T-cell (primary cell): ENCODE measurements at regions not wholly inside any gene's neighbourhood (a gene's known extent, or its start where the extent isn't known, plus 50 kb on each side); places are given as distances from the start of the nearest gene placed in this dataset.
"Not testable (repeated sequence)": the region's sequence is repeated elsewhere in the genome, so short reads cannot be mapped to it uniquely, and the experiment has no call there.

Source experiments
- ATAC-seq, 4 experiments: fragments of 200-7000 bp in 3 of 4; fragments of 150-1000 bp in 1 of 4; cut with Tn5 transposase; replicated peaks in 1 of 4; 1 replicate in 3 of 4; 2 replicates in 1 of 4; pipeline ENCODE4 v1.10.0; 2021; ENCODE audit warnings: moderate library complexity in 3 of 4, mild to moderate bottlenecking in 2 of 4, moderate number of reproducible peaks in 1 of 4
- CTCF ChIA-PET, 2 donors: fragments of 300-600 bp; sonication (Branson Sonifier 250); formaldehyde crosslinking; loops; one replicate each; lab custom pipeline; 2022; ENCODE audit warnings: antibody characterized with exemption in 2 of 2; lab: Charles Lee
- POLR2A ChIA-PET, 2 donors: fragments of 300-600 bp; sonication (Branson Sonifier 250); formaldehyde crosslinking; loops; one replicate each; lab custom pipeline; 2022; ENCODE audit warnings: antibody characterized with exemption in 2 of 2; lab: Charles Lee
- DNase-seq, 35 experiments: peaks; one replicate each; pipeline versions ENCODE4 v3.0.0 to v3.0.0-alpha.2; 2013 to 2023
- H3K27ac ChIP-seq: one replicate; pipeline ENCODE4 v1.5.1; 2013; ENCODE audit warnings: low read length
- H3K27me3 ChIP-seq, 2 experiments: replicated peaks in 1 of 2; 1 replicate in 1 of 2; 2 replicates in 1 of 2; pipeline versions ENCODE4 v1.6.1 to v1.7.0; 2013; ENCODE audit warnings: low read length in 1 of 2, mixed read lengths in 1 of 2; ENCODE audit not compliant: control insufficient read depth in 2 of 2, insufficient read depth in 2 of 2; ENCODE audit errors: extremely low read depth in 1 of 2
- H3K36me3 ChIP-seq, 2 donors: 1 replicate in 1 of 2; 2 replicates in 1 of 2; pipeline versions ENCODE4 v1.6.1 to v1.7.0; 2013; ENCODE audit warnings: low read length in 1 of 2; ENCODE audit not compliant: control insufficient read depth in 2 of 2, insufficient read depth in 1 of 2; ENCODE audit errors: extremely low read depth in 1 of 2
- H3K4me1 ChIP-seq, 2 experiments: 1 replicate in 1 of 2; 2 replicates in 1 of 2; pipeline versions ENCODE4 v1.6.1 to v1.7.0; 2013; ENCODE audit warnings: low read length in 2 of 2, mixed read lengths in 1 of 2; ENCODE audit not compliant: insufficient read depth in 2 of 2, control insufficient read depth in 1 of 2; ENCODE audit errors: extremely low read depth in 1 of 2
- H3K4me3 ChIP-seq, 2 donors: 1 replicate in 1 of 2; 2 replicates in 1 of 2; pipeline versions ENCODE4 v1.5.1 to v1.7.0; 2013; ENCODE audit warnings: mild to moderate bottlenecking in 2 of 2, low read length in 1 of 2, moderate library complexity in 1 of 2; ENCODE audit not compliant: control insufficient read depth in 1 of 2; ENCODE audit errors: extremely low read depth in 1 of 2
- H3K9me3 ChIP-seq: 2 replicates; pipeline ENCODE4 v1.7.0; 2013
- H3K27ac Mint-ChIP-seq, 2 donors: one replicate each; pipeline ENCODE4 v1.8.0; 2020 to 2021; ENCODE audit warnings: mild to moderate bottlenecking in 2 of 2, mixed read lengths in 2 of 2
- H3K27me3 Mint-ChIP-seq, 2 donors: one replicate each; pipeline ENCODE4 v1.8.0; 2021 to 2022; ENCODE audit warnings: mixed read lengths in 2 of 2
- H3K36me3 Mint-ChIP-seq: one replicate; pipeline ENCODE4 v1.8.0; 2021; ENCODE audit warnings: mixed read lengths
- H3K4me1 Mint-ChIP-seq, 3 donors: one replicate each; pipeline ENCODE4 v1.8.0; 2020 to 2022; ENCODE audit warnings: mixed read lengths in 3 of 3, mild to moderate bottlenecking in 1 of 3
- H3K4me3 Mint-ChIP-seq, 3 donors: one replicate each; pipeline ENCODE4 v1.8.0; 2020 to 2022; ENCODE audit warnings: mild to moderate bottlenecking in 3 of 3, mixed read lengths in 3 of 3, moderate library complexity in 3 of 3
- H3K9me3 Mint-ChIP-seq, 3 donors: one replicate each; pipeline ENCODE4 v1.8.0; 2020 to 2022; ENCODE audit warnings: mixed read lengths in 3 of 3
- WGBS: methylation state at CpG from one replicate; pipeline ENCODE4 v1.1.5; 2013; ENCODE audit warnings: missing lambda C conversion rate; ENCODE audit not compliant: insufficient coverage; 5-methylcytosine and 5-hydroxymethylcytosine counted together

- H3K36me3 Mint-ChIP-seq: no peaks in the 10 kb centered on the region
- no peaks in the 10 kb centered on the region for H3K27me3 ChIP-seq
- no peaks in the 10 kb centered on the region for H3K4me1 Mint-ChIP-seq
- DNase-seq (no peak), ATAC-seq (no peak)
- ChIA-PET POLR2A (no interaction called here), CTCF (no interaction called here)
- no CpG with 5 or more reads among the region's 4 CpGs for WGBS
- H3K27me3 Mint-ChIP-seq: no peaks in the 10 kb centered on the region
- no peak overlapping the region for H3K27ac ChIP-seq
- no peak overlapping the region for H3K27ac Mint-ChIP-seq
- H3K36me3 ChIP-seq: no peaks in the 10 kb centered on the region
- no peaks in the 10 kb centered on the region for H3K9me3 ChIP-seq
- H3K4me1 ChIP-seq: no peaks in the 10 kb centered on the region
- peaks cover 6 to 8% (median 7%) of the 10 kb centered on the region in 3 donors for H3K9me3 Mint-ChIP-seq
- H3K4me3 ChIP-seq: no peak overlapping the region
- no peak overlapping the region for H3K4me3 Mint-ChIP-seq
Measured at GRCh38 chr21:27545754-27546349, 579.0 kb upstream of the ADAMTS5 start.

GRCh38 chr21:27542126-27542525, 575.2 kb upstream of the ADAMTS5 start:
- H3K4me3 Mint-ChIP-seq, H3K27ac ChIP-seq, DNase-seq, H3K27ac Mint-ChIP-seq, H3K36me3 ChIP-seq, ATAC-seq, H3K4me1 Mint-ChIP-seq, H3K9me3 ChIP-seq, H3K36me3 Mint-ChIP-seq, CTCF ChIA-PET, POLR2A ChIA-PET, H3K4me3 ChIP-seq, H3K27me3 Mint-ChIP-seq, H3K27me3 ChIP-seq, H3K4me1 ChIP-seq: not testable (repeated sequence)
- peaks cover 4 to 11% (median 10%) of the 10 kb centered on the region in 3 donors for H3K9me3 Mint-ChIP-seq
- 67% methylated on average over 1 of the region's 1 CpG for WGBS

DNA sequence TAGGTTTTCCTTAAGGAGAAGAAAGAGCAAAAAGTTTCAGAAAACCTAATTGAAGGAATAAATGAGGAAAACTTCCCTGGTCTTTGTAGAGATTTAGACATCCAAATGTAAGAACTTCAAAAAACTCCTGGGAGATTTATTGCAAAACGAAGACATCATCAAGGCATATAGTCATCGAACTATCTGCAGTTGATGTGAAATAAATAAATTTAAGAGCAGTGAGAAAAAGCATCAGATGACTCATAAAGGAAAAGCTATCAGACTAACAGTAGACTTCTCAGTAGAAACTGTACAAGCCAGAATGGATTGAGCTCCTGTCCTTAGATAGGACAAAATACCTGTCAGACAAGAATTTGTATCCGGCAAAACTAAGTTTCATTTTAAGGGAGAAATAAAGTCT, 569.4 kb upstream of the ADAMTS5 start:
- H3K27ac ChIP-seq: no peak overlapping the region
- H3K36me3 ChIP-seq: no peaks in the 10 kb centered on the region
- H3K4me3 ChIP-seq: no peak overlapping the region
- CTCF ChIA-PET: no interaction called here
- no peaks in the 10 kb centered on the region for H3K27me3 Mint-ChIP-seq
- H3K27ac Mint-ChIP-seq: no peak overlapping the region
- POLR2A ChIA-PET: no interaction called here
- no peak for DNase-seq
- no peaks in the 10 kb centered on the region for H3K9me3 ChIP-seq
- 61% methylated on average over 2 of the region's 3 CpGs for WGBS
- H3K4me1 Mint-ChIP-seq: no peaks in the 10 kb centered on the region
- no peaks in the 10 kb centered on the region for H3K4me1 ChIP-seq
- H3K36me3 Mint-ChIP-seq: no peaks in the 10 kb centered on the region
- no peak overlapping the region for H3K4me3 Mint-ChIP-seq
- ATAC-seq: no peak
- no peaks in the 10 kb centered on the region for H3K27me3 ChIP-seq
- H3K9me3 Mint-ChIP-seq: peaks cover 4 to 7% (median 7%) of the 10 kb centered on the region in 3 donors

- ChIA-PET CTCF (no interaction called here), POLR2A (no interaction called here)
- H3K27ac Mint-ChIP-seq: no peak overlapping the region
- no CpG with 5 or more reads among the region's 4 CpGs for WGBS
- no peaks in the 10 kb centered on the region for H3K36me3 Mint-ChIP-seq
- no peaks in the 10 kb centered on the region for H3K27me3 Mint-ChIP-seq
- no peaks in the 10 kb centered on the region for H3K27me3 ChIP-seq
- no peak for DNase-seq
- no peaks in the 10 kb centered on the region for H3K9me3 ChIP-seq
- H3K4me1 Mint-ChIP-seq: no peaks in the 10 kb centered on the region
- ATAC-seq: no peak
- H3K4me3 ChIP-seq: no peak overlapping the region
- H3K4me3 Mint-ChIP-seq: no peak overlapping the region
- H3K9me3 Mint-ChIP-seq: peaks cover 0 to 6% (median 3%) of the 10 kb centered on the region in 3 donors
- H3K27ac ChIP-seq: no peak overlapping the region
- H3K4me1 ChIP-seq: no peaks in the 10 kb centered on the region
- H3K36me3 ChIP-seq: no peaks in the 10 kb centered on the region
Measured at GRCh38 chr21:27535188-27535587, 568.3 kb upstream of the ADAMTS5 start.

GRCh38 chr21:27534206-27534605, 567.3 kb upstream of the ADAMTS5 start:
- ATAC-seq: no peak
- Mint-ChIP-seq H3K27me3 (no peaks in the 10 kb centered on the region), H3K36me3 (no peaks in the 10 kb centered on the region), H3K4me3 (no peak overlapping the region), H3K9me3 (peaks cover 0 to 6% (median under 1%) of the 10 kb centered on the region in 3 donors), H3K4me1 (no peaks in the 10 kb centered on the region), H3K27ac (no peak overlapping the region)
- WGBS: no CpG with 5 or more reads among the region's 2 CpGs
- ChIA-PET POLR2A (no interaction called here), CTCF (interaction anchor here in 1 of 2 donors (0.5 to 0.6 kb wide), 2 partner anchors 166 to 598 kb away, joined by 5 to 8 read pairs; no protein-coding TSS in a partner anchor)
- Histone ChIP-seq H3K36me3 (no peaks in the 10 kb centered on the region), H3K27ac (no peak overlapping the region), H3K9me3 (no peaks in the 10 kb centered on the region), H3K4me3 (no peak overlapping the region), H3K27me3 (no peaks in the 10 kb centered on the region), H3K4me1 (no peaks in the 10 kb centered on the region)
- DNase-seq: no peak

GRCh38 chr21:27532076-27532475, 565.2 kb upstream of the ADAMTS5 start:
- Histone ChIP-seq H3K4me1 (no peaks in the 10 kb centered on the region), H3K9me3 (no peaks in the 10 kb centered on the region), H3K4me3 (no peak overlapping the region), H3K27me3 (no peaks in the 10 kb centered on the region), H3K36me3 (no peaks in the 10 kb centered on the region), H3K27ac (no peak overlapping the region)
- Mint-ChIP-seq H3K27me3 (no peaks in the 10 kb centered on the region), H3K4me1 (no peaks in the 10 kb centered on the region), H3K9me3 (peaks cover 2 to 10% (median 8%) of the 10 kb centered on the region in 3 donors), H3K27ac (no peak overlapping the region), H3K36me3 (no peaks in the 10 kb centered on the region), H3K4me3 (no peak overlapping the region)
- no CpG with 5 or more reads among the region's 6 CpGs for WGBS
- ChIA-PET POLR2A (no interaction called here), CTCF (no interaction called here)
- DNase-seq (no peak), ATAC-seq (no peak)

DNA sequence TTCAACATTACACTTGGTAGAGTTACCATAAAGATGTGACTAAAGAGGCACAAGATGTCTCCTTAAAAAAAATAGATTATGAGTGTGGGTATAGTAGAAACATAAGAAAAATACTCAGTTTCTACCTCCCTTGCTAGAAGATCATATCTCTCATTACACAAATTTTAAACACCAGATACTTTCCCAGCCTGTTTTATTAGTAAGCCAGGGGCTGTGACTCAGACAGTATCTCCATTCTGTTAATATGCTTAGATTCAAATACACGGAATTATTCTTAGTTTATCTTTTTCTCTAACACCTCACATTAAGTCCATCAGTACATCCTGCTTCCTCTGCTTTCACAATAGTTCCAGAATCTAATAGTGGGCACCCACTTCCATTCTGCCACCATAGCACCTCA, 561.8 kb upstream of the ADAMTS5 start:
- no peaks in the 10 kb centered on the region for H3K27me3 Mint-ChIP-seq

More for the DNA sequence above, 561.8 kb upstream of the ADAMTS5 start:
- Mint-ChIP-seq H3K36me3 (no peaks in the 10 kb centered on the region), H3K27ac (no peak overlapping the region), H3K9me3 (peaks cover 9 to 24% (median 14%) of the 10 kb centered on the region in 3 donors), H3K4me1 (no peaks in the 10 kb centered on the region), H3K4me3 (no peak overlapping the region)
- H3K27ac ChIP-seq: no peak overlapping the region
- H3K9me3 ChIP-seq: no peaks in the 10 kb centered on the region
- DNase-seq (no peak), ATAC-seq (no peak)
- ChIA-PET POLR2A (no interaction called here), CTCF (no interaction called here)
- no peaks in the 10 kb centered on the region for H3K36me3 ChIP-seq
- H3K27me3 ChIP-seq: no peaks in the 10 kb centered on the region
- no peaks in the 10 kb centered on the region for H3K4me1 ChIP-seq
- H3K4me3 ChIP-seq: no peak overlapping the region
- WGBS: no CpG with 5 or more reads among the region's 1 CpG
